ENCODE measurements at regions not wholly inside any gene's neighbourhood (a gene's known extent, or its start where the extent isn't known, plus 50 kb on each side); places are given as distances from the start of the nearest gene placed in this dataset.

DNA sequence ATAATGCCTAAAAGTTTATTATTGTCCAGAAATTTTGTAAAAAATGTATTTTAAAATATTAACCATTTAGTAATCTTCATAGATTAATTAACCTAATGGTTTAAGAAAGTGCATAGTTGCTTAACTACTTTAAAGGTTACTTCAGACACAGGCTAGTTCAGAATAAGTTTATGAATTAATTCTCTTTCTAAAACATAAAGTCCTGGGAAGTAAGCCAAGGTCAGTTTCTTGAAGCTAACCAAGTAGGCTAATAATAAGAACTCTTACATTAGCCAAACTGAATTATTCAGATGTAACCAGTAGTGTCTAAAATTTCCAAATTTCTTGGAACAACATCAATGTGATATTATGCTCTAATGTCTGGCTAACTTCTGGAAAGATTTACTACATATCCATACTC lies 790.4 kb downstream of the NCAM2 start:
- DNase-seq: no peak
- TF ChIP-seq, protein P1, sequence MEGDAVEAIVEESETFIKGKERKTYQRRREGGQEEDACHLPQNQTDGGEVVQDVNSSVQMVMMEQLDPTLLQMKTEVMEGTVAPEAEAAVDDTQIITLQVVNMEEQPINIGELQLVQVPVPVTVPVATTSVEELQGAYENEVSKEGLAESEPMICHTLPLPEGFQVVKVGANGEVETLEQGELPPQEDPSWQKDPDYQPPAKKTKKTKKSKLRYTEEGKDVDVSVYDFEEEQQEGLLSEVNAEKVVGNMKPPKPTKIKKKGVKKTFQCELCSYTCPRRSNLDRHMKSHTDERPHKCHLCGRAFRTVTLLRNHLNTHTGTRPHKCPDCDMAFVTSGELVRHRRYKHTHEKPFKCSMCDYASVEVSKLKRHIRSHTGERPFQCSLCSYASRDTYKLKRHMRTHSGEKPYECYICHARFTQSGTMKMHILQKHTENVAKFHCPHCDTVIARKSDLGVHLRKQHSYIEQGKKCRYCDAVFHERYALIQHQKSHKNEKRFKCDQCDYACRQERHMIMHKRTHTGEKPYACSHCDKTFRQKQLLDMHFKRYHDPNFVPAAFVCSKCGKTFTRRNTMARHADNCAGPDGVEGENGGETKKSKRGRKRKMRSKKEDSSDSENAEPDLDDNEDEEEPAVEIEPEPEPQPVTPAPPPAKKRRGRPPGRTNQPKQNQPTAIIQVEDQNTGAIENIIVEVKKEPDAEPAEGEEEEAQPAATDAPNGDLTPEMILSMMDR (IDR thresholded peaks at IDR 0.05): no peak
- Mint-ChIP-seq H3K36me3 (ENCODE audit: low read depth) (no peaks in the 10 kb centered on the region), H3K27me3 (ENCODE audit: insufficient read depth) (0 out of 2 replicates have a peak, but pooled peaks cover 2% of the 10 kb centered on the region), H3K4me1 (ENCODE audit: low read depth) (peaks cover 11% of the 10 kb centered on the region; the same call in 1 of the 2 replicates), H3K27ac (no peak overlapping the region), H3K4me3 (no peak overlapping the region), H3K9me3 (no peaks in the 10 kb centered on the region)

DNA sequence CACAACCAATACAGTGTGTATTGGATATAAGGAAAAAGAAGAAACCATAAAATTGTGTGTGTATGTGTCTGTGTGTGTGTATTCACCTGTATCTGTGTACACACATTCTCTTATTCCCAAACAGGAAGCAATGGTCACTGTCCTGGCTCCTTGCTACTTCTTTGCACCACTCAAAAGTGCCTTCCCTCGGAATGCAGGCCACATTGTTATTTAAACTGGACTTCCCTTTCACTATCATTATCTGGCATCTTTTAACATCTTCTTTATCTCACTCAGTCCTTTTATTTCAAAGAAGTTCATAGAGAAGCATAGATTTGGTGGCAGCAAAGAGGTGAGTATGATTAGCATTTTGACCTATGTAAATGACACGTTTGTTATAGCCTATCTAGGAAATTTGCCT lies 803.7 kb downstream of the NCAM2 start:
- Mint-ChIP-seq H3K4me1 (ENCODE audit: low read depth) (peaks cover 12% of the 10 kb centered on the region), H3K27me3 (ENCODE audit: insufficient read depth) (no peaks in the 10 kb centered on the region), H3K9me3 (no peaks in the 10 kb centered on the region), H3K4me3 (no peak overlapping the region; the same call in 1 of the 2 replicates), H3K36me3 (ENCODE audit: low read depth) (no peaks in the 10 kb centered on the region), H3K27ac (no peak overlapping the region)
- no peak for DNase-seq
- TF ChIP-seq, protein P1 (IDR thresholded peaks at IDR 0.05): no peak

DNA sequence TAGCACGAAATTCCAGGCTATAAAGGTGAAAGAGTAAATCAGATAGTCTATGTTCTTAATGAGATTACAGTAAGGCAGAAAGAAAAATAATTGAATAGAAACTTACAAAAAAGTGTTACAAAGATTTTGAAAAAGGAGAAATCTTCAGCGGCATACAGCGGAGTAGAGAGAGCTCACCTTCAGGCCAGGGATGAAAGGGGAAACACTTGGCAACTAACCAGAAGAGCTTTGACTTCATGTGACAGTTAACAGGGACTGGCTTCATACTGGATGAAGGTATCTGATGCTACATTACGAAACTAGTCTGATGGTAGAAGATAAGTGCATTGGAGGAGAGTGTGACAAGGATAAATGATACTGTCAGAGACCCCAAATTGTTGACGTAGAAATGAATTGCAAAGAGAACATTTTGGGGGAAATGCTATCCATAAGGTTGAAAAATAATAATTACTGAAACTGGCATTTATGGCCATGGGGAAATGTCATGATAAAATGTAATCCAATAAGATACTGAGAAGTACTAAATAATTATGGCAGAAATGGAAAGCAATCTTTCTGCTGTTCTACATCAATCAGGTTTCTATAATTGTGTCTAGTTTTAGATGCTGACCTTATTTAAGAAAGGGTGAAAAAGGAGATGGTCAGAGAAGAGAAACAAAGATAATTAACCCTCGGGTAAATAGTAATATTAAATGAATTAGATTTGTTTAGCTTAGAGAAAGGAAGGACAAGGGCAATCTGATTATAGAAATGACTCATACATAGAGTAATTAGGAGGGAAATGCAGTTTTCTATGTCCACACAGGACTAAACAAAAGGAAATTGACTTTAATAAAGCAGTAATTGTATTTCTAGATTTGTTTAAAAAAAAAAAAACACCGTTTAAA lies 808.7 kb downstream of the NCAM2 start:
- H3K9me3 Mint-ChIP-seq: no peaks in the 10 kb centered on the region
- TF ChIP-seq, protein P1 (IDR thresholded peaks at IDR 0.05): no peak
- H3K4me3 Mint-ChIP-seq: no peak overlapping the region
- peaks cover 15% of the 10 kb centered on the region for H3K4me1 Mint-ChIP-seq (ENCODE audit: low read depth)
- no peak overlapping the region for H3K27ac Mint-ChIP-seq
- H3K27me3 Mint-ChIP-seq (ENCODE audit: insufficient read depth): no peaks in the 10 kb centered on the region
- no peak for DNase-seq
- H3K36me3 Mint-ChIP-seq (ENCODE audit: low read depth): no peaks in the 10 kb centered on the region

DNA sequence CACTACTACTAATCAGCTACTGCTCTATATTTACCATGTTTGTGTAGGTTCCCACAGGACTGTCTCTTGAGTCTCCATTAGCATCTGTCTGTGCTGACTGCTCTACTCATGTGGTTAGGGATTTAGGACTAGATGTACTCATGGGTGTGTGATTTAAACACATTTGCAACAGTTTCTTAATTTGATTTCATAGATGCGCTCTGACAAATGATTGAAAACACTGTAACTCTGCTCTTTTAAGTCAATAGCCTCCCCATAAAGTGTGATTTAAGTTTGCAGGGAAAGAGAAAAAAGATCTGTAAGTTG lies 809.3 kb downstream of the NCAM2 start:
- DNase-seq: no peak
- Mint-ChIP-seq H3K36me3 (ENCODE audit: low read depth) (no peaks in the 10 kb centered on the region), H3K27me3 (ENCODE audit: insufficient read depth) (no peaks in the 10 kb centered on the region), H3K4me1 (ENCODE audit: low read depth) (peaks cover 14% of the 10 kb centered on the region), H3K4me3 (no peak overlapping the region), H3K9me3 (no peaks in the 10 kb centered on the region), H3K27ac (no peak overlapping the region)
- TF ChIP-seq, protein P1 (IDR thresholded peaks at IDR 0.05): no peak

DNA sequence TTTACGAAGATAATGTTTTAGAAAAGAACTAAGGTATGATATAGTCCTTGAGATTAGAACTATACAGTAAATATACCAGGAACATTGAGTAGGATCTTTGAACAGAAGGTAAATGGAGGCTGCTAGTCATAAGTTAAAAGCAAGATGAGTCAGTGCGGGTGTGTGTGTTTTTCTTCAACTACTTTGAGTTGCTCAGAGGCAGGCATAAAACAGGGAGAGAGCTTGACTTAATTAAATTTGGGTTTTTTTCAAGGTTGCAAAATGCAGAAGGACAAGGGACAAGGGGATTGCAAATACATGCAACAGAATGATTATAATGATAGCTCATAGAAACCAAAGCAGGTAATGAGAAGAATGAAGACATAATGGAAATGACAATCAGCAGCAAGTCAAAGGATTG lies 815.1 kb downstream of the NCAM2 start:
- no peak for DNase-seq
- Mint-ChIP-seq H3K27ac (no peak overlapping the region), H3K36me3 (ENCODE audit: low read depth) (no peaks in the 10 kb centered on the region), H3K4me3 (no peak overlapping the region), H3K27me3 (ENCODE audit: insufficient read depth) (no peaks in the 10 kb centered on the region), H3K4me1 (ENCODE audit: low read depth) (peaks cover 13% of the 10 kb centered on the region), H3K9me3 (no peaks in the 10 kb centered on the region)
- TF ChIP-seq, protein P1 (IDR thresholded peaks at IDR 0.05): no peak
